CD14-positive monocyte (primary cell): ENCODE measurements at regions not wholly inside any gene's neighbourhood (a gene's known extent, or its start where the extent isn't known, plus 50 kb on each side); places are given as distances from the start of the nearest gene placed in this dataset.
A peak's percentile ranks its signal among the peaks of the same experiment; 100 is the strongest.

ENCODE experiments used
- DNase-seq, 3 donors: peaks; one replicate each; pipeline ENCODE4 v3.0.0-alpha.2; 2011 to 2022
- H2AFZ ChIP-seq: 2 replicates; pipeline ENCODE4 v1.6.0; 2012; ENCODE audit warnings: mild to moderate bottlenecking, low read depth, low read length, inconsistent platforms; ENCODE audit not compliant: insufficient read depth, poor library complexity, severe bottlenecking
- H3K27ac ChIP-seq, 2 donors: 1 replicate in 1 of 2; 2 replicates in 1 of 2; pipeline ENCODE4 v1.5.1; 2012 to 2013; ENCODE audit warnings: low read length in 2 of 2, control low read depth in 1 of 2, inconsistent platforms in 1 of 2, low read depth in 1 of 2, mild to moderate bottlenecking in 1 of 2
- H3K27me3 ChIP-seq, 2 donors: one replicate each; pipeline versions ENCODE4 v1.6.0 to v1.6.1; 2011 to 2013; ENCODE audit warnings: low read length in 2 of 2; ENCODE audit not compliant: control insufficient read depth in 2 of 2, insufficient read depth in 2 of 2
- H3K36me3 ChIP-seq, 2 donors: replicated peaks in 1 of 2; 1 replicate in 1 of 2; 2 replicates in 1 of 2; pipeline versions ENCODE4 v1.5.1 to v1.6.1; 2012 to 2013; ENCODE audit warnings: low read length in 2 of 2, control low read depth in 1 of 2, inconsistent platforms in 1 of 2, mild to moderate bottlenecking in 1 of 2; ENCODE audit not compliant: insufficient read depth in 2 of 2, control insufficient read depth in 1 of 2
- H3K4me1 ChIP-seq, 2 donors: 1 replicate in 1 of 2; 2 replicates in 1 of 2; pipeline versions ENCODE4 v1.5.1 to v1.6.1; 2012 to 2013; ENCODE audit warnings: low read length in 2 of 2, control low read depth in 1 of 2, inconsistent platforms in 1 of 2, mild to moderate bottlenecking in 1 of 2, moderate library complexity in 1 of 2; ENCODE audit not compliant: insufficient read depth in 2 of 2, control insufficient read depth in 1 of 2
- H3K4me2 ChIP-seq: replicated peaks from 2 replicates; pipeline ENCODE3; 2012; ENCODE audit warnings: low read length, moderate library complexity, mild to moderate bottlenecking; ENCODE audit not compliant: poor library complexity, severe bottlenecking; ENCODE audit errors: extremely low read depth
- H3K4me3 ChIP-seq, 3 experiments: fragments of 200-600 bp in 1 of 3; sonication (generic) in 1 of 3; replicated peaks in 1 of 3; 1 replicate in 2 of 3; 2 replicates in 1 of 3; pipeline ENCODE4 v1.5.1; 2011 to 2013; ENCODE audit warnings: low read length in 3 of 3, mild to moderate bottlenecking in 3 of 3, control low read depth in 2 of 3, low read depth in 2 of 3, inconsistent platforms in 1 of 3, moderate library complexity in 1 of 3
- H3K79me2 ChIP-seq: 2 replicates; pipeline ENCODE4 v1.6.0; 2012; ENCODE audit warnings: mild to moderate bottlenecking, control low read depth, inconsistent platforms, low read length, moderate library complexity; ENCODE audit not compliant: insufficient read depth
- H3K9ac ChIP-seq: 2 replicates; pipeline ENCODE4 v1.6.0; 2017; ENCODE audit warnings: low read length, mild to moderate bottlenecking; ENCODE audit not compliant: insufficient read depth, poor library complexity, severe bottlenecking
- H3K9me3 ChIP-seq, 2 donors: replicated peaks in 1 of 2; 1 replicate in 1 of 2; 2 replicates in 1 of 2; pipeline versions ENCODE4 v1.5.1 to v1.6.1; 2012 to 2013; ENCODE audit warnings: low read length in 2 of 2, control low read depth in 1 of 2; ENCODE audit not compliant: control insufficient read depth in 1 of 2, insufficient read depth in 1 of 2
- H4K20me1 ChIP-seq: 2 replicates; pipeline ENCODE4 v1.6.0; 2012; ENCODE audit warnings: mild to moderate bottlenecking, low read length, control low read depth, moderate library complexity; ENCODE audit not compliant: insufficient read depth
- H3K27ac Mint-ChIP-seq, 7 donors: one replicate each; pipeline ENCODE4 v1.8.0; 2020; ENCODE audit warnings: mild to moderate bottlenecking in 7 of 7, mixed read lengths in 7 of 7, moderate library complexity in 6 of 7, inconsistent platforms in 2 of 7
- H3K27me3 Mint-ChIP-seq, 3 donors: one replicate each; pipeline ENCODE4 v1.8.0; 2021 to 2022; ENCODE audit warnings: low read depth in 3 of 3, mild to moderate bottlenecking in 3 of 3, mixed read lengths in 3 of 3, moderate library complexity in 3 of 3, inconsistent platforms in 1 of 3
- H3K36me3 Mint-ChIP-seq, 2 donors: one replicate each; pipeline ENCODE4 v1.8.0; 2020; ENCODE audit warnings: mixed read lengths in 2 of 2, inconsistent platforms in 1 of 2, mild to moderate bottlenecking in 1 of 2
- H3K4me1 Mint-ChIP-seq: one replicate; pipeline ENCODE4 v1.8.0; 2020; ENCODE audit warnings: mild to moderate bottlenecking, mixed read lengths
- H3K4me3 Mint-ChIP-seq, 2 donors: one replicate each; pipeline ENCODE4 v1.8.0; 2020; ENCODE audit warnings: mild to moderate bottlenecking in 2 of 2, mixed read lengths in 2 of 2, moderate library complexity in 1 of 2
- H3K9me3 Mint-ChIP-seq, 7 donors: one replicate each; pipeline ENCODE4 v1.8.0; 2020 to 2022; ENCODE audit warnings: mixed read lengths in 7 of 7, mild to moderate bottlenecking in 6 of 7, moderate library complexity in 6 of 7, inconsistent platforms in 2 of 7
- CTCF ChIP-seq: fragments of 200-600 bp; IDR thresholded peaks from one replicate; pipeline ENCODE4 v1.8.0; 2022; ENCODE audit warnings: antibody characterized with exemption, mild to moderate bottlenecking
- WGBS: methylation state at CpG from one replicate; pipeline ENCODE4 v1.1.5; 2013; ENCODE audit warnings: missing lambda C conversion rate; ENCODE audit not compliant: insufficient coverage; 5-methylcytosine and 5-hydroxymethylcytosine counted together
- intact Hi-C, 2 donors: fragments of 100-400 bp; cut with micrococcal nuclease; formaldehyde crosslinking; loops; one replicate each; pipeline versions ENCODE4 v1.15.0 to v1.15.1; 2023

GRCh38 chr2:60674524-60675165 lies 81.4 kb upstream of the PAPOLG start:
- no peaks in the 10 kb centered on the region for H3K9me3 Mint-ChIP-seq
- DNase-seq: peak; percentile 71 to 75 (median 74)
- Histone ChIP-seq H3K27me3 (no peaks in the 10 kb centered on the region), H3K9me3 (no peaks in the 10 kb centered on the region), H3K4me3 (no peak overlapping the region), H3K9ac (no peak overlapping the region), H3K36me3 (no peaks in the 10 kb centered on the region), H3K79me2 (no peaks in the 10 kb centered on the region), H4K20me1 (no peaks in the 10 kb centered on the region), H3K4me1 (peaks cover 9 to 13% of the 10 kb centered on the region in 2 donors), H3K4me2 (no peak overlapping the region), H3K27ac (no peak overlapping the region), H2AFZ (peak overlapping the region; percentile 63)
- H3K4me3 Mint-ChIP-seq: no peak overlapping the region
- peaks cover 21% of the 10 kb centered on the region for H3K4me1 Mint-ChIP-seq
- WGBS: 0% methylated on average over 3 of the region's 9 CpGs
- peaks cover 0 to 7% (median 2%) of the 10 kb centered on the region in 3 donors for H3K27me3 Mint-ChIP-seq
- intact Hi-C loops: no loop called here
- peak; percentile 90 for TF ChIP-seq CTCF
- H3K27ac Mint-ChIP-seq: no peak overlapping the region
- no peaks in the 10 kb centered on the region for H3K36me3 Mint-ChIP-seq

DNA sequence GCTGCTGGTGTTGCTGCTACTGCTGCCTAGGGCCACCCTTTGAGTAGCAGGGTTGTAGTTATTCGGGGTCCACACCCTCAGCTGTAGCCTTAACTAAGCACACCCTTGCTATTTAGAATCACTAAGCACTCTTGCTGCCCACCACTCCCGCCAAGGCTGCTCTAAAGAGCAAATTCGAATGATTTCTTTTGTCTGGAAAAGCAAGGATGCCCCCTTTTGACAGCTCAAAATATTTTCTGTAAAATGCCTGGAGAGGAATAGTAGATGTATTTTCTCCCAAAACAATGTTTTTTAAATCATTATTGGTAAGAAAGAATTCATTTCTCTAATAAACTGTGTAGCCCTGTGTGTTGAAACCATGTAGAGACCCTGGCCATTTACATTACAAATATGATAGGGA lies 80.8 kb upstream of the PAPOLG start:
- Histone ChIP-seq H3K36me3 (no peaks in the 10 kb centered on the region), H3K4me1 (peaks cover 9 to 13% of the 10 kb centered on the region in 2 donors), H3K27me3 (no peaks in the 10 kb centered on the region), H4K20me1 (no peaks in the 10 kb centered on the region), H3K9me3 (no peaks in the 10 kb centered on the region), H3K9ac (no peak overlapping the region), H3K4me3 (no peak overlapping the region), H3K27ac (no peak overlapping the region), H3K79me2 (no peaks in the 10 kb centered on the region), H2AFZ (peak overlapping the region; percentile 63), H3K4me2 (no peak overlapping the region)
- Mint-ChIP-seq H3K4me1 (peaks cover 21% of the 10 kb centered on the region), H3K27me3 (peaks cover 0 to 8% (median 2%) of the 10 kb centered on the region in 3 donors), H3K4me3 (no peak overlapping the region), H3K9me3 (no peaks in the 10 kb centered on the region), H3K36me3 (no peaks in the 10 kb centered on the region), H3K27ac (no peak overlapping the region)
- no peak for TF ChIP-seq CTCF
- intact Hi-C loops: no loop called here
- WGBS: 100% methylated on average over 1 of the region's 3 CpGs
- no peak for DNase-seq
